CD14-positive monocyte (primary cell): ENCODE measurements at regions not wholly inside any gene's neighbourhood (a gene's known extent, or its start where the extent isn't known, plus 50 kb on each side); places are given as distances from the start of the nearest gene placed in this dataset.

Experiments
- DNase-seq, 3 donors: peaks; one replicate each; pipeline ENCODE4 v3.0.0-alpha.2; 2011 to 2022
- H2AFZ ChIP-seq: 2 replicates; pipeline ENCODE4 v1.6.0; 2012; ENCODE audit warnings: mild to moderate bottlenecking, low read depth, low read length, inconsistent platforms; ENCODE audit not compliant: insufficient read depth, poor library complexity, severe bottlenecking
- H3K27ac ChIP-seq, 2 donors: 1 replicate in 1 of 2; 2 replicates in 1 of 2; pipeline ENCODE4 v1.5.1; 2012 to 2013; ENCODE audit warnings: low read length in 2 of 2, control low read depth in 1 of 2, inconsistent platforms in 1 of 2, low read depth in 1 of 2, mild to moderate bottlenecking in 1 of 2
- H3K27me3 ChIP-seq, 2 donors: one replicate each; pipeline versions ENCODE4 v1.6.0 to v1.6.1; 2011 to 2013; ENCODE audit warnings: low read length in 2 of 2; ENCODE audit not compliant: control insufficient read depth in 2 of 2, insufficient read depth in 2 of 2
- H3K36me3 ChIP-seq, 2 donors: replicated peaks in 1 of 2; 1 replicate in 1 of 2; 2 replicates in 1 of 2; pipeline versions ENCODE4 v1.5.1 to v1.6.1; 2012 to 2013; ENCODE audit warnings: low read length in 2 of 2, control low read depth in 1 of 2, inconsistent platforms in 1 of 2, mild to moderate bottlenecking in 1 of 2; ENCODE audit not compliant: insufficient read depth in 2 of 2, control insufficient read depth in 1 of 2
- H3K4me1 ChIP-seq, 2 donors: 1 replicate in 1 of 2; 2 replicates in 1 of 2; pipeline versions ENCODE4 v1.5.1 to v1.6.1; 2012 to 2013; ENCODE audit warnings: low read length in 2 of 2, control low read depth in 1 of 2, inconsistent platforms in 1 of 2, mild to moderate bottlenecking in 1 of 2, moderate library complexity in 1 of 2; ENCODE audit not compliant: insufficient read depth in 2 of 2, control insufficient read depth in 1 of 2
- H3K4me2 ChIP-seq: replicated peaks from 2 replicates; pipeline ENCODE3; 2012; ENCODE audit warnings: low read length, moderate library complexity, mild to moderate bottlenecking; ENCODE audit not compliant: poor library complexity, severe bottlenecking; ENCODE audit errors: extremely low read depth
- H3K4me3 ChIP-seq, 3 experiments: fragments of 200-600 bp in 1 of 3; sonication (generic) in 1 of 3; replicated peaks in 1 of 3; 1 replicate in 2 of 3; 2 replicates in 1 of 3; pipeline ENCODE4 v1.5.1; 2011 to 2013; ENCODE audit warnings: low read length in 3 of 3, mild to moderate bottlenecking in 3 of 3, control low read depth in 2 of 3, low read depth in 2 of 3, inconsistent platforms in 1 of 3, moderate library complexity in 1 of 3
- H3K79me2 ChIP-seq: 2 replicates; pipeline ENCODE4 v1.6.0; 2012; ENCODE audit warnings: mild to moderate bottlenecking, control low read depth, inconsistent platforms, low read length, moderate library complexity; ENCODE audit not compliant: insufficient read depth
- H3K9ac ChIP-seq: 2 replicates; pipeline ENCODE4 v1.6.0; 2017; ENCODE audit warnings: low read length, mild to moderate bottlenecking; ENCODE audit not compliant: insufficient read depth, poor library complexity, severe bottlenecking
- H3K9me3 ChIP-seq, 2 donors: replicated peaks in 1 of 2; 1 replicate in 1 of 2; 2 replicates in 1 of 2; pipeline versions ENCODE4 v1.5.1 to v1.6.1; 2012 to 2013; ENCODE audit warnings: low read length in 2 of 2, control low read depth in 1 of 2; ENCODE audit not compliant: control insufficient read depth in 1 of 2, insufficient read depth in 1 of 2
- H4K20me1 ChIP-seq: 2 replicates; pipeline ENCODE4 v1.6.0; 2012; ENCODE audit warnings: mild to moderate bottlenecking, low read length, control low read depth, moderate library complexity; ENCODE audit not compliant: insufficient read depth
- H3K27ac Mint-ChIP-seq, 7 donors: one replicate each; pipeline ENCODE4 v1.8.0; 2020; ENCODE audit warnings: mild to moderate bottlenecking in 7 of 7, mixed read lengths in 7 of 7, moderate library complexity in 6 of 7, inconsistent platforms in 2 of 7
- H3K27me3 Mint-ChIP-seq, 3 donors: one replicate each; pipeline ENCODE4 v1.8.0; 2021 to 2022; ENCODE audit warnings: low read depth in 3 of 3, mild to moderate bottlenecking in 3 of 3, mixed read lengths in 3 of 3, moderate library complexity in 3 of 3, inconsistent platforms in 1 of 3
- H3K36me3 Mint-ChIP-seq, 2 donors: one replicate each; pipeline ENCODE4 v1.8.0; 2020; ENCODE audit warnings: mixed read lengths in 2 of 2, inconsistent platforms in 1 of 2, mild to moderate bottlenecking in 1 of 2
- H3K4me1 Mint-ChIP-seq: one replicate; pipeline ENCODE4 v1.8.0; 2020; ENCODE audit warnings: mild to moderate bottlenecking, mixed read lengths
- H3K4me3 Mint-ChIP-seq, 2 donors: one replicate each; pipeline ENCODE4 v1.8.0; 2020; ENCODE audit warnings: mild to moderate bottlenecking in 2 of 2, mixed read lengths in 2 of 2, moderate library complexity in 1 of 2
- H3K9me3 Mint-ChIP-seq, 7 donors: one replicate each; pipeline ENCODE4 v1.8.0; 2020 to 2022; ENCODE audit warnings: mixed read lengths in 7 of 7, mild to moderate bottlenecking in 6 of 7, moderate library complexity in 6 of 7, inconsistent platforms in 2 of 7
- CTCF ChIP-seq: fragments of 200-600 bp; IDR thresholded peaks from one replicate; pipeline ENCODE4 v1.8.0; 2022; ENCODE audit warnings: antibody characterized with exemption, mild to moderate bottlenecking
- WGBS: methylation state at CpG from one replicate; pipeline ENCODE4 v1.1.5; 2013; ENCODE audit warnings: missing lambda C conversion rate; ENCODE audit not compliant: insufficient coverage; 5-methylcytosine and 5-hydroxymethylcytosine counted together
- intact Hi-C, 2 donors: fragments of 100-400 bp; cut with micrococcal nuclease; formaldehyde crosslinking; loops; one replicate each; pipeline versions ENCODE4 v1.15.0 to v1.15.1; 2023

GRCh38 chr10:118904286-118904685 lies 125.2 kb upstream of the NANOS1 start:
- no peak overlapping the region for H3K4me3 Mint-ChIP-seq
- no peak overlapping the region for H2AFZ ChIP-seq

GRCh38 chr10:118907051-118907450 lies 122.5 kb upstream of the NANOS1 start:
- WGBS, result 100% methylated on average over 2 of the region's 5 CpGs

More at GRCh38 chr10:118904286-118904685, 125.2 kb upstream of the NANOS1 start:
- Mint-ChIP-seq H3K9me3 (peaks cover 0 to 4% (median 0%) of the 10 kb centered on the region in 7 donors), H3K27ac (no peak overlapping the region), H3K4me1 (no peaks in the 10 kb centered on the region), H3K36me3 (no peaks in the 10 kb centered on the region), H3K27me3 (peaks cover 2 to 11% (median 6%) of the 10 kb centered on the region in 3 donors)
- Histone ChIP-seq H3K27ac (no peak overlapping the region), H3K9ac (no peak overlapping the region), H3K36me3 (no peaks in the 10 kb centered on the region), H4K20me1 (no peaks in the 10 kb centered on the region), H3K4me2 (no peak overlapping the region), H3K4me1 (no peaks in the 10 kb centered on the region), H3K79me2 (no peaks in the 10 kb centered on the region), H3K4me3 (no peak overlapping the region), H3K9me3 (no peaks in the 10 kb centered on the region), H3K27me3 (no peaks in the 10 kb centered on the region)
- WGBS, result 87% methylated on average over 3 of the region's 8 CpGs
- DNase-seq, result no peak
- no peak for TF ChIP-seq CTCF
- intact Hi-C loops, result no loop called here

More at GRCh38 chr10:118907051-118907450, 122.5 kb upstream of the NANOS1 start:
- Histone ChIP-seq H3K27me3 (no peaks in the 10 kb centered on the region), H3K36me3 (no peaks in the 10 kb centered on the region), H3K4me3 (no peak overlapping the region), H3K9ac (no peak overlapping the region), H3K27ac (no peak overlapping the region), H3K79me2 (no peaks in the 10 kb centered on the region), H3K9me3 (no peaks in the 10 kb centered on the region), H2AFZ (no peak overlapping the region), H3K4me2 (no peak overlapping the region), H3K4me1 (no peaks in the 10 kb centered on the region), H4K20me1 (no peaks in the 10 kb centered on the region)
- no peak for DNase-seq
- Mint-ChIP-seq H3K27ac (no peak overlapping the region), H3K4me3 (no peak overlapping the region), H3K36me3 (no peaks in the 10 kb centered on the region), H3K27me3 (peaks cover 3 to 10% (median 9%) of the 10 kb centered on the region in 3 donors), H3K9me3 (peaks cover 0 to 5% (median 0%) of the 10 kb centered on the region in 7 donors), H3K4me1 (no peaks in the 10 kb centered on the region)
- TF ChIP-seq CTCF, result no peak
- intact Hi-C loops, result no loop called here
